A549 (cell line): ENCODE measurements at regions not wholly inside any gene's neighbourhood (a gene's known extent, or its start where the extent isn't known, plus 50 kb on each side); places are given as distances from the start of the nearest gene placed in this dataset.

ENCODE experiments used
- ATAC-seq, 2 experiments: fragments of 200-7000 bp in 1 of 2; fragments of >200 bp in 1 of 2; cut with Nextera tagmentation in 1 of 2; cut with Tn5 transposase in 1 of 2; 3 replicates each; pipeline versions ENCODE4 v1.8.0 to v1.9.1; 2018 to 2020; ENCODE audit warnings: mild to moderate bottlenecking in 1 of 2, moderate library complexity in 1 of 2
- CTCF ChIA-PET: fragments of 300-600 bp; sonication (Branson Sonifier 250); formaldehyde crosslinking; extraction: SDS; loops from one replicate; lab custom pipeline; 2021; ENCODE audit warnings: antibody characterized with exemption, inconsistent platforms; lab: Yijun Ruan, JAX
- POLR2A ChIA-PET: fragments of 350-600 bp; formaldehyde crosslinking; extraction: SDS; loops from one replicate; lab custom pipeline; 2021; ENCODE audit warnings: antibody characterized with exemption, inconsistent platforms; lab: Yijun Ruan, JAX
- DNase-seq, 2 experiments: peaks; one replicate each; pipeline versions ENCODE4 v3.0.0 to v3.0.0-alpha.2; 2011 to 2016; ENCODE audit warnings: low read depth in 1 of 2, low spot score in 1 of 2
- FAIRE-seq: peaks from 2 replicates; lab custom pipeline; 2011; peaks lifted over from hg19 to GRCh38; lab: Jason Lieb, UNC
- H3K27ac ChIP-seq, 2 experiments: fragments of >200 bp; sonication (Bioruptor Twin); formaldehyde crosslinking; 3 replicates each; pipeline ENCODE4 v1.5.1; 2016 to 2017
- H3K4me1 ChIP-seq: fragments of >200 bp; sonication (Bioruptor Twin); formaldehyde crosslinking; 3 replicates; pipeline ENCODE4 v1.6.1; 2016
- H3K4me2 ChIP-seq: fragments of >200 bp; sonication (Bioruptor Twin); formaldehyde crosslinking; 3 replicates; pipeline ENCODE4 v1.6.1; 2016
- H3K4me3 ChIP-seq: fragments of >200 bp; sonication (Bioruptor Twin); formaldehyde crosslinking; 3 replicates; pipeline ENCODE4 v1.5.1; 2016
- H3K9me3 ChIP-seq: fragments of >200 bp; sonication (Bioruptor Twin); formaldehyde crosslinking; 3 replicates; pipeline ENCODE4 v1.6.1; 2016
- BHLHE40 ChIP-seq: IDR thresholded peaks from 2 replicates; pipeline ENCODE4 v1.6.1; 2012; ENCODE audit warnings: low read depth, low read length, inconsistent platforms
- CBX8 ChIP-seq: fragments of 200-600 bp; sonication (generic); IDR thresholded peaks from 2 replicates; pipeline ENCODE4 v1.6.1; 2016
- CEBPB ChIP-seq, 2 experiments: fragments of >200 bp in 1 of 2; sonication (Bioruptor Twin) in 1 of 2; formaldehyde crosslinking in 1 of 2; IDR thresholded peaks; 2 replicates each; pipeline ENCODE4 v1.6.1; 2012 to 2016
- CHD2 ChIP-seq: fragments of 150-350 bp; IDR thresholded peaks from 2 replicates; pipeline ENCODE4 v1.6.1; 2014; ENCODE audit warnings: low read length; ENCODE audit not compliant: partially characterized antibody
- FOSL2 ChIP-seq, 2 experiments: fragments of 450-650 bp in 1 of 2; fragments of >200 bp in 1 of 2; sonication (Bioruptor Twin) in 1 of 2; formaldehyde crosslinking; IDR thresholded peaks; 2 replicates each; pipeline versions ENCODE4 v1.5.0 to v1.6.1; 2016 to 2020; ENCODE audit warnings: mild to moderate bottlenecking in 1 of 2, moderate library complexity in 1 of 2
- HEYL ChIP-seq: fragments of 250-450 bp; sonication (Bioruptor Pico); IDR thresholded peaks from 2 replicates; pipeline ENCODE4 v1.8.0; 2021; ENCODE audit warnings: mild to moderate bottlenecking, moderate library complexity
- HOXB5 ChIP-seq: fragments of 250-450 bp; sonication (Bioruptor Pico); IDR thresholded peaks from 2 replicates; pipeline ENCODE4 v1.5.0; 2020; ENCODE audit warnings: mild to moderate bottlenecking, moderate library complexity
- JUN ChIP-seq, 2 experiments: fragments of >200 bp; sonication (Bioruptor Twin); formaldehyde crosslinking; IDR thresholded peaks; 2 replicates in 1 of 2; 3 replicates in 1 of 2; pipeline ENCODE4 v1.6.1; 2016 to 2017
- JUNB ChIP-seq: fragments of >200 bp; sonication (Bioruptor Twin); formaldehyde crosslinking; IDR thresholded peaks from 2 replicates; pipeline ENCODE4 v1.6.1; 2016
- KDM1A ChIP-seq: fragments of 200-600 bp; sonication (generic); IDR thresholded peaks from 2 replicates; pipeline ENCODE4 v1.6.1; 2016; ENCODE audit warnings: low read depth, mild to moderate bottlenecking
- KDM5A ChIP-seq: fragments of 200-600 bp; sonication (generic); IDR thresholded peaks from 2 replicates; pipeline ENCODE4 v1.6.1; 2016; ENCODE audit warnings: antibody characterized with exemption, mild to moderate bottlenecking
- MAFK ChIP-seq: fragments of 450-650 bp; IDR thresholded peaks from 2 replicates; pipeline ENCODE4 v1.6.1; 2014; ENCODE audit not compliant: partially characterized antibody
- MAZ ChIP-seq: fragments of 150-350 bp; IDR thresholded peaks from 2 replicates; pipeline ENCODE4 v1.6.1; 2014; ENCODE audit warnings: antibody characterized with exemption, low read depth, low read length, borderline replicate concordance
- MYC ChIP-seq: IDR thresholded peaks from 2 replicates; pipeline ENCODE4 v1.6.1; 2012; ENCODE audit warnings: mild to moderate bottlenecking, inconsistent platforms, low read length, improper control_type of control experiment, borderline replicate concordance
- NFE2L2 ChIP-seq: fragments of 150-350 bp; conservative IDR thresholded peaks from 2 replicates; pipeline ENCODE4 v1.6.1; 2014; ENCODE audit warnings: low read length
- NR3C1 ChIP-seq: fragments of >200 bp; sonication (Bioruptor Twin); formaldehyde crosslinking; IDR thresholded peaks from 3 replicates; pipeline ENCODE4 v1.6.1; 2017
- POLR2AphosphoS2 ChIP-seq: conservative IDR thresholded peaks from 2 replicates; pipeline ENCODE4 v1.6.1; 2012; ENCODE audit warnings: low read length, improper control_type of control experiment, inconsistent platforms
- RAD21 ChIP-seq, 2 experiments: fragments of >200 bp in 1 of 2; sonication (Bioruptor Twin) in 1 of 2; formaldehyde crosslinking in 1 of 2; IDR thresholded peaks in 1 of 2; conservative IDR thresholded peaks in 1 of 2; 2 replicates in 1 of 2; 3 replicates in 1 of 2; pipeline ENCODE4 v1.6.1; 2012 to 2018; ENCODE audit warnings: inconsistent platforms in 1 of 2
- TP53 ChIP-seq: fragments of 250-450 bp; sonication (Bioruptor Pico); IDR thresholded peaks from 2 replicates; pipeline ENCODE4 v1.5.0; 2021; ENCODE audit warnings: mild to moderate bottlenecking, moderate library complexity
- ZC3H11A ChIP-seq: fragments of 450-650 bp; IDR thresholded peaks from 2 replicates; pipeline ENCODE4 v1.6.1; 2014; ENCODE audit warnings: antibody characterized with exemption, mild to moderate bottlenecking
- ZNF302 ChIP-seq: fragments of 250-450 bp; sonication (Bioruptor Pico); IDR thresholded peaks from 2 replicates; pipeline ENCODE4 v1.9.0; 2021; ENCODE audit warnings: inconsistent platforms, mild to moderate bottlenecking, moderate library complexity
- ZSCAN20 ChIP-seq: fragments of 250-450 bp; sonication (Bioruptor Pico); IDR thresholded peaks from 2 replicates; pipeline ENCODE4 v1.8.0; 2022; ENCODE audit warnings: mild to moderate bottlenecking, moderate library complexity
- WGBS: methylation state at CpG from one replicate; pipeline ENCODE4 v1.1.6; 2017; ENCODE audit errors: missing lambda C conversion rate; 5-methylcytosine and 5-hydroxymethylcytosine counted together
- TF ChIP-seq, protein P1 (sequence below): fragments of >200 bp; sonication (Bioruptor Twin); formaldehyde crosslinking; IDR thresholded peaks from 3 replicates; pipeline ENCODE4 v1.6.1; 2016
- TF ChIP-seq, protein P2 (sequence below): fragments of 200-600 bp; sonication (generic); IDR thresholded peaks from 2 replicates; pipeline ENCODE4 v1.6.1; 2016; ENCODE audit warnings: antibody characterized with exemption, mild to moderate bottlenecking, moderate library complexity
- TF ChIP-seq, protein P3 (sequence below): IDR thresholded peaks from 2 replicates; pipeline ENCODE4 v1.6.1; 2012; ENCODE audit warnings: low read depth, borderline replicate concordance
- TF ChIP-seq, protein P4 (sequence below): fragments of 250-450 bp; sonication (Bioruptor Pico); IDR thresholded peaks from 2 replicates; pipeline ENCODE4 v1.5.0; 2020; ENCODE audit warnings: low read depth, mild to moderate bottlenecking, moderate library complexity

DNA sequence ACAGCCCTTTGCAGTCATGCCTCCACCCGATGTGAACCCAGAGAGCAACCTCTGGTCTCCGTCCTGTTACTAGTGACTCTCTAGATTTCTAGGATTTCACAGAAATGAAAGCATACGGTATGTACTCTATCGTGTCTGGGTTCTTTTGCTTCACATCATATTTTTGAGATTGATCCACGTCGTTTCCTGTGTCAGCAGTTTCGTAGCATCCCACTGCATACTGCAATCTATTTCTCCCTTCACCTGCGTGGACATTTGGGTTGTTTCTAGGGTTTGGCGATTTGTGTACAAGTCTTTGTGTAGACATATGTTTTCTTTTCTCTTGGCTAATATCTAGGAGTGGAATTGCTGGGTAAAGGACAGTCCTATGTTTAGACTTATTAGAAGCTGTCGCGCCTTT lies 119.8 kb upstream of the PCBD1 start:
- H3K4me1 ChIP-seq: no peaks in the 10 kb centered on the region
- FAIRE-seq (no peak), ATAC-seq (no peak), DNase-seq (no peak)
- no peak overlapping the region for H3K4me3 ChIP-seq
- ChIA-PET POLR2A (no interaction called here), CTCF (no interaction called here)
- no peak for TF ChIP-seq ZSCAN20 (CRISPR knock-in tag)
- TF ChIP-seq MAFK: peak; percentile 49
- H3K4me2 ChIP-seq: no peak overlapping the region
- 60% methylated on average over 11 of the region's 11 CpGs for WGBS
- no peaks in the 10 kb centered on the region for H3K9me3 ChIP-seq
- H3K27ac ChIP-seq: no peak overlapping the region

DNA sequence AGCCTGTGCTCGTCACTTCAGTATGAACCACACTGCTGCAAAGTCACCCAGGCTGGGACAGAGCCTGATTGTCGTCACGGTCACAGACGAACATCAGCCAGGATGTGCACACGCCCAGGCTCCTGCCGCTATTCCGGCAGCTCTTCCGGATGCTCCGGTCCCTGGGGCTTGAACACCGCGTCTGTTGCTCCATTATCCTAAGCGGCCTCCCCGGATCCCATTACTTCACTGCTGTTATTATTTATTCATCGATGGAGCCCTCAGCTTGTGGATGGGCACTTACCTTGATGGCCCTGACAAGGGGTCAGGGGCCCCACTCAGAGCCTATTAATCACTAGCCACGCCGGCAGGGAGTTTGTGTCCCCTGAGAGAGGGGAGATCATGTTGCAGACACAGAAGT lies 120.8 kb upstream of the PCBD1 start:
- ChIA-PET POLR2A (no interaction called here), CTCF (interaction anchor here (1.2 to 3.8 kb wide), 2 partner anchors 8 to 84 kb away, joined by 3 to 16 read pairs; no protein-coding TSS in a partner anchor)
- 56% methylated on average over 14 of the region's 16 CpGs for WGBS
- no peak for DNase-seq
- ATAC-seq: no peak
- Histone ChIP-seq H3K4me2 (no peak overlapping the region), H3K9me3 (no peaks in the 10 kb centered on the region), H3K4me1 (no peaks in the 10 kb centered on the region), H3K4me3 (no peak overlapping the region), H3K27ac (no peak overlapping the region)
- TF ChIP-seq KDM5A (no peak), JUN (IDR thresholded peaks at IDR 0.05) (no peak), HOXB5 (CRISPR knock-in tag) (no peak), CBX8 (no peak), POLR2AphosphoS2 (no peak), JUNB (no peak), KDM1A (no peak), TP53 (no peak), NR3C1 (no peak), CEBPB (IDR thresholded peaks at IDR 0.05) (no peak), RAD21 (conservative IDR thresholded peaks at IDR 0.05 in 1 of 2, IDR thresholded peaks at IDR 0.05 in 1 of 2) (no peak), HEYL (CRISPR knock-in tag) (no peak)
- TF ChIP-seq, protein P1, sequence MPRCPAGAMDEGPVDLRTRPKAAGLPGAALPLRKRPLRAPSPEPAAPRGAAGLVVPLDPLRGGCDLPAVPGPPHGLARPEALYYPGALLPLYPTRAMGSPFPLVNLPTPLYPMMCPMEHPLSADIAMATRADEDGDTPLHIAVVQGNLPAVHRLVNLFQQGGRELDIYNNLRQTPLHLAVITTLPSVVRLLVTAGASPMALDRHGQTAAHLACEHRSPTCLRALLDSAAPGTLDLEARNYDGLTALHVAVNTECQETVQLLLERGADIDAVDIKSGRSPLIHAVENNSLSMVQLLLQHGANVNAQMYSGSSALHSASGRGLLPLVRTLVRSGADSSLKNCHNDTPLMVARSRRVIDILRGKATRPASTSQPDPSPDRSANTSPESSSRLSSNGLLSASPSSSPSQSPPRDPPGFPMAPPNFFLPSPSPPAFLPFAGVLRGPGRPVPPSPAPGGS: no peak
- TF ChIP-seq, protein P2, sequence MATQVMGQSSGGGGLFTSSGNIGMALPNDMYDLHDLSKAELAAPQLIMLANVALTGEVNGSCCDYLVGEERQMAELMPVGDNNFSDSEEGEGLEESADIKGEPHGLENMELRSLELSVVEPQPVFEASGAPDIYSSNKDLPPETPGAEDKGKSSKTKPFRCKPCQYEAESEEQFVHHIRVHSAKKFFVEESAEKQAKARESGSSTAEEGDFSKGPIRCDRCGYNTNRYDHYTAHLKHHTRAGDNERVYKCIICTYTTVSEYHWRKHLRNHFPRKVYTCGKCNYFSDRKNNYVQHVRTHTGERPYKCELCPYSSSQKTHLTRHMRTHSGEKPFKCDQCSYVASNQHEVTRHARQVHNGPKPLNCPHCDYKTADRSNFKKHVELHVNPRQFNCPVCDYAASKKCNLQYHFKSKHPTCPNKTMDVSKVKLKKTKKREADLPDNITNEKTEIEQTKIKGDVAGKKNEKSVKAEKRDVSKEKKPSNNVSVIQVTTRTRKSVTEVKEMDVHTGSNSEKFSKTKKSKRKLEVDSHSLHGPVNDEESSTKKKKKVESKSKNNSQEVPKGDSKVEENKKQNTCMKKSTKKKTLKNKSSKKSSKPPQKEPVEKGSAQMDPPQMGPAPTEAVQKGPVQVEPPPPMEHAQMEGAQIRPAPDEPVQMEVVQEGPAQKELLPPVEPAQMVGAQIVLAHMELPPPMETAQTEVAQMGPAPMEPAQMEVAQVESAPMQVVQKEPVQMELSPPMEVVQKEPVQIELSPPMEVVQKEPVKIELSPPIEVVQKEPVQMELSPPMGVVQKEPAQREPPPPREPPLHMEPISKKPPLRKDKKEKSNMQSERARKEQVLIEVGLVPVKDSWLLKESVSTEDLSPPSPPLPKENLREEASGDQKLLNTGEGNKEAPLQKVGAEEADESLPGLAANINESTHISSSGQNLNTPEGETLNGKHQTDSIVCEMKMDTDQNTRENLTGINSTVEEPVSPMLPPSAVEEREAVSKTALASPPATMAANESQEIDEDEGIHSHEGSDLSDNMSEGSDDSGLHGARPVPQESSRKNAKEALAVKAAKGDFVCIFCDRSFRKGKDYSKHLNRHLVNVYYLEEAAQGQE: no peak
- TF ChIP-seq, protein P3, sequence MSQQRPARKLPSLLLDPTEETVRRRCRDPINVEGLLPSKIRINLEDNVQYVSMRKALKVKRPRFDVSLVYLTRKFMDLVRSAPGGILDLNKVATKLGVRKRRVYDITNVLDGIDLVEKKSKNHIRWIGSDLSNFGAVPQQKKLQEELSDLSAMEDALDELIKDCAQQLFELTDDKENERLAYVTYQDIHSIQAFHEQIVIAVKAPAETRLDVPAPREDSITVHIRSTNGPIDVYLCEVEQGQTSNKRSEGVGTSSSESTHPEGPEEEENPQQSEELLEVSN: no peak
- no peak for FAIRE-seq

DNA sequence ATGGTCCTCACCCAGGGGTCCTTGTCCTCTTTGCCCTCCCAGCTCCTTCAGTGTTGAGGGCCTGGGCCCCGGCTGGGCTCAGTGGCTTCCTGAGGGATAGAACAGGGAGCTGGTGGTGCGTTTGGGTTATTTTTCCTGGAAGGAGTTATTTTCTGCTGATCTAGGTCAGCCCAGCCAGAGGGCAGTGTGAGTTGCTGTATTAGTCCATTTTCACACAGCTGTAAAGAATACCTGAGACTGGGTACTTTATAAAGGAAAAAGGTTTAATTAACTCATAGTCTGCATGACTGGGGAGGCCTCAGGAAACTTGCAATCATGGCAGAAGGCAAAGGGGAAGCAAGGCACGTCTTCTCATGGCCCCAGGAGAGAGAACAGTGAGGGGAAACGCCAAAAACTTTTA lies 122.4 kb upstream of the PCBD1 start:
- ChIA-PET CTCF (interaction anchor here (0.6 to 3.8 kb wide), 8 partner anchors 9 to 462 kb away, joined by 3 to 16 read pairs (median 4); no protein-coding TSS in a partner anchor), POLR2A (no interaction called here)
- 33% methylated on average over 4 of the region's 4 CpGs for WGBS
- FAIRE-seq (no peak), ATAC-seq (no peak), DNase-seq (no peak)
- H3K4me2 ChIP-seq: no peak overlapping the region
- H3K27ac ChIP-seq: no peak overlapping the region
- no peaks in the 10 kb centered on the region for H3K4me1 ChIP-seq
- no peaks in the 10 kb centered on the region for H3K9me3 ChIP-seq
- H3K4me3 ChIP-seq: no peak overlapping the region
- no peak for TF ChIP-seq CHD2
- TF ChIP-seq CEBPB (IDR thresholded peaks at IDR 0.05): no peak
- no peak for TF ChIP-seq CBX8
- no peak for TF ChIP-seq NFE2L2
- no peak for TF ChIP-seq MYC
- no peak for TF ChIP-seq BHLHE40
- TF ChIP-seq ZNF302: no peak
- no peak for TF ChIP-seq ZC3H11A
- no peak for TF ChIP-seq MAZ
- no peak for TF ChIP-seq JUN (IDR thresholded peaks at IDR 0.05)
- TF ChIP-seq, protein P2: no peak
- no peak for TF ChIP-seq FOSL2 (IDR thresholded peaks at IDR 0.05)
- no peak for TF ChIP-seq FOSL2 (CRISPR knock-in tag; IDR thresholded peaks at IDR 0.05)
- TF ChIP-seq, protein P4, sequence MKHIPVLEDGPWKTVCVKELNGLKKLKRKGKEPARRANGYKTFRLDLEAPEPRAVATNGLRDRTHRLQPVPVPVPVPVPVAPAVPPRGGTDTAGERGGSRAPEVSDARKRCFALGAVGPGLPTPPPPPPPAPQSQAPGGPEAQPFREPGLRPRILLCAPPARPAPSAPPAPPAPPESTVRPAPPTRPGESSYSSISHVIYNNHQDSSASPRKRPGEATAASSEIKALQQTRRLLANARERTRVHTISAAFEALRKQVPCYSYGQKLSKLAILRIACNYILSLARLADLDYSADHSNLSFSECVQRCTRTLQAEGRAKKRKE (CRISPR knock-in tag): no peak
